Endothelial cell of umbilical vein (primary cell): ENCODE measurements at regions not wholly inside any gene's neighbourhood (a gene's known extent, or its start where the extent isn't known, plus 50 kb on each side); places are given as distances from the start of the nearest gene placed in this dataset.

Source experiments
- BruUV-seq: library from RNA; stranded (reverse); fragments of 400-500 nt; replicated peaks from 2 replicates; lab custom pipeline; 2021; lab: Mats Ljungman, UMichigan
- CTCF ChIA-PET: fragments of 300-600, 350-600 bp; sonication (Branson Sonifier 250); formaldehyde crosslinking; loops from one replicate; lab custom pipeline; 2021; ENCODE audit warnings: antibody characterized with exemption, inconsistent platforms; lab: Charles Lee
- POLR2A ChIA-PET: fragments of 300-600, 350-600 bp; sonication (Branson Sonifier 250); formaldehyde crosslinking; loops from one replicate; lab custom pipeline; 2021; ENCODE audit warnings: antibody characterized with exemption, inconsistent platforms; lab: Charles Lee
- DNase-seq: peaks from one replicate; pipeline ENCODE4 v3.0.0-alpha.2; 2011; ENCODE audit warnings: low read depth, low spot score
- FAIRE-seq: peaks from 2 replicates; lab custom pipeline; 2011; peaks lifted over from hg19 to GRCh38; lab: Jason Lieb, UNC
- H2AFZ ChIP-seq: 2 replicates; pipeline ENCODE4 v1.6.0; 2012; ENCODE audit warnings: low read depth, low read length, control low read depth, inconsistent platforms
- H3K27ac ChIP-seq: 2 replicates; pipeline ENCODE4 v1.5.1; 2011; ENCODE audit warnings: low read depth, mild to moderate bottlenecking, control low read depth, low read length, moderate library complexity; ENCODE audit not compliant: insufficient read depth
- H3K27me3 ChIP-seq, 2 experiments: 2 replicates each; pipeline versions ENCODE4 v1.6.0 to v1.6.1; 2011; ENCODE audit warnings: low read length in 2 of 2, mixed read lengths in 1 of 2; ENCODE audit not compliant: control insufficient read depth in 2 of 2, insufficient read depth in 2 of 2
- H3K36me3 ChIP-seq, 2 experiments: 2 replicates in 1 of 2; 3 replicates in 1 of 2; pipeline ENCODE4 v1.5.1; 2011; ENCODE audit warnings: low read length in 2 of 2, mild to moderate bottlenecking in 1 of 2, moderate library complexity in 1 of 2; ENCODE audit not compliant: control insufficient read depth in 2 of 2, insufficient read depth in 2 of 2; ENCODE audit errors: extremely low read depth in 1 of 2
- H3K4me1 ChIP-seq: 3 replicates; pipeline ENCODE4 v1.5.1; 2011; ENCODE audit warnings: mild to moderate bottlenecking, low read length; ENCODE audit not compliant: control insufficient read depth, insufficient read depth; ENCODE audit errors: extremely low read depth
- H3K4me2 ChIP-seq: 2 replicates; pipeline ENCODE4 v1.6.1; 2011; ENCODE audit warnings: low read length, control low read depth, mixed read lengths; ENCODE audit not compliant: insufficient read depth
- H3K4me3 ChIP-seq, 3 experiments: fragments of 200-600 bp in 1 of 3; sonication (generic), shearing (Covaris generic) in 1 of 3; replicated peaks in 1 of 3; 2 replicates each; pipeline ENCODE4 v1.5.1; 2011 to 2016; ENCODE audit warnings: control low read depth in 3 of 3, low read length in 3 of 3, mild to moderate bottlenecking in 2 of 3, inconsistent platforms in 1 of 3, low read depth in 1 of 3, moderate library complexity in 1 of 3; ENCODE audit not compliant: insufficient read depth in 1 of 3
- H3K79me2 ChIP-seq: 2 replicates; pipeline ENCODE4 v1.6.0; 2012; ENCODE audit warnings: low read length, inconsistent platforms; ENCODE audit not compliant: control insufficient read depth, insufficient read depth
- H3K9ac ChIP-seq: replicated peaks from 2 replicates; pipeline ENCODE3; 2011; ENCODE audit warnings: low read length, control low read depth; ENCODE audit not compliant: insufficient read depth; ENCODE audit errors: extremely low read depth
- H3K9me1 ChIP-seq: replicated peaks from 3 replicates; pipeline ENCODE4 v1.6.0; 2011; ENCODE audit warnings: mild to moderate bottlenecking, low read length; ENCODE audit not compliant: control insufficient read depth, insufficient read depth; ENCODE audit errors: extremely low read depth
- H3K9me3 ChIP-seq: replicated peaks from 2 replicates; pipeline ENCODE4 v1.5.1; 2012; ENCODE audit warnings: low read length, inconsistent platforms; ENCODE audit not compliant: control insufficient read depth, insufficient read depth
- H4K20me1 ChIP-seq: replicated peaks from 2 replicates; pipeline ENCODE3; 2011; ENCODE audit warnings: mild to moderate bottlenecking, low read length; ENCODE audit not compliant: control insufficient read depth, insufficient read depth; ENCODE audit errors: extremely low read depth
- CTCF ChIP-seq, 2 donors: IDR thresholded peaks; 1 replicate in 1 of 2; 2 replicates in 1 of 2; pipeline ENCODE4 v1.5.1; 2011; ENCODE audit warnings: low read length in 2 of 2, mild to moderate bottlenecking in 2 of 2, moderate library complexity in 2 of 2, control low read depth in 1 of 2, inconsistent platforms in 1 of 2, low read depth in 1 of 2; ENCODE audit not compliant: insufficient read depth in 1 of 2; ENCODE audit errors: extremely low read depth in 1 of 2
- EZH2 ChIP-seq: IDR thresholded peaks from 2 replicates; pipeline ENCODE4 v1.6.1; 2012; ENCODE audit warnings: borderline replicate concordance, low read depth, mild to moderate bottlenecking, moderate library complexity, low read length, inconsistent platforms; ENCODE audit not compliant: severe bottlenecking
- FOS ChIP-seq: IDR thresholded peaks from 2 replicates; pipeline ENCODE4 v1.6.1; 2011; ENCODE audit warnings: mild to moderate bottlenecking, low read length, moderate library complexity, borderline replicate concordance; ENCODE audit not compliant: insufficient read depth
- GATA2 ChIP-seq: IDR thresholded peaks from 2 replicates; pipeline ENCODE4 v1.7.0; 2011; ENCODE audit warnings: low read depth, mild to moderate bottlenecking, moderate library complexity, mixed read lengths, low read length; ENCODE audit not compliant: insufficient read length, insufficient read depth
- JUN ChIP-seq: IDR thresholded peaks from 2 replicates; pipeline ENCODE4 v1.6.1; 2011; ENCODE audit warnings: borderline replicate concordance, low read depth; ENCODE audit not compliant: insufficient read length, insufficient read depth
- MYC ChIP-seq: IDR thresholded peaks from one replicate; pipeline ENCODE4 v1.6.1; 2011; ENCODE audit warnings: mild to moderate bottlenecking, low read depth, low read length
- POLR2A ChIP-seq: IDR thresholded peaks from 2 replicates; pipeline ENCODE4 v1.6.1; 2012; ENCODE audit warnings: low read depth, mild to moderate bottlenecking, control low read depth, low read length
- POLR2AphosphoS5 ChIP-seq: IDR thresholded peaks from 2 replicates; pipeline ENCODE4 v1.6.1; 2012; ENCODE audit warnings: low read depth, mild to moderate bottlenecking, control low read depth, low read length, moderate library complexity; ENCODE audit not compliant: insufficient read depth
- dilution Hi-C: fragments of 300-500 bp; cut with MboI; formaldehyde crosslinking; loops from one replicate; pipeline ENCODE4 v1.15.0; 2019; ENCODE audit warnings: low sequenced_read_pairs; ENCODE audit not compliant: extremely low pct_ligation_motif_present
- intact Hi-C: fragments of 100-400 bp; cut with micrococcal nuclease; formaldehyde crosslinking; loops from one replicate; pipeline ENCODE4 v1.10.0; 2022
- TF ChIP-seq, protein P1 (sequence below): IDR thresholded peaks from 2 replicates; pipeline ENCODE4 v1.6.1; 2011; ENCODE audit not compliant: insufficient read depth, insufficient read length

DNA sequence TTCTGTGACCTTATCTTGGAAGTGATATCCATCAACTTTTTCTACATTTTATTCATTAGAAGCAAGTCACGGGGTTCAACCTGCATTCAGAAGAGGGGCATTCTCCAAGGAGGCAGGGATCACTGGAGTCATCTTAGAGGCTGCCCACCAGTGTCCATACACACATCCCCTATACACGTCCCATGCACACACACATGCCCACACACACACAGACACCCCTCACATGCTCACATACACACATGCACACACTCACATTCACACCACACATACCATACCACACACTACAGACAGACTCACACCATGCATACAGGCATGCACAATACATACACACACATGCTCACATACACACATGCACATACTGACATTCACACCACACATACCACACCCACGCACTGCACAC, 884.7 kb downstream of the TBC1D22A start:
- intact Hi-C loops (no loop called here), dilution Hi-C loops (no loop called here)
- no peak overlapping the region for H3K9ac ChIP-seq
- H3K27ac ChIP-seq: no peak overlapping the region
- ChIA-PET POLR2A (no interaction called here), CTCF (no interaction called here)
- no peak overlapping the region for H3K4me3 ChIP-seq
- no peak overlapping the region for H3K4me2 ChIP-seq
- H3K79me2 ChIP-seq: no peaks in the 10 kb centered on the region
- no peaks in the 10 kb centered on the region for H3K9me1 ChIP-seq
- DNase-seq (no peak), FAIRE-seq (no peak)
- H3K27me3 ChIP-seq: no peaks in the 10 kb centered on the region
- no peak overlapping the region for H2AFZ ChIP-seq
- TF ChIP-seq CTCF (IDR thresholded peaks at IDR 0.05; ENCODE audit: extremely low read depth in 1 of 2, insufficient read depth in 1 of 2, low read depth in 1 of 2, low read length in 2 of 2): no peak
- TF ChIP-seq, protein P1, sequence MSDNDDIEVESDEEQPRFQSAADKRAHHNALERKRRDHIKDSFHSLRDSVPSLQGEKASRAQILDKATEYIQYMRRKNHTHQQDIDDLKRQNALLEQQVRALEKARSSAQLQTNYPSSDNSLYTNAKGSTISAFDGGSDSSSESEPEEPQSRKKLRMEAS: no peak
- no peak for TF ChIP-seq FOS
- no peak for TF ChIP-seq POLR2A
- TF ChIP-seq GATA2: no peak
- TF ChIP-seq MYC: no peak
- no peak for TF ChIP-seq JUN
- no peak for TF ChIP-seq EZH2
- TF ChIP-seq POLR2AphosphoS5: no peak
- H3K4me1 ChIP-seq: no peaks in the 10 kb centered on the region
- H3K9me3 ChIP-seq: no peaks in the 10 kb centered on the region
- no TSS peak for BruUV-seq
- H3K36me3 ChIP-seq: no peaks in the 10 kb centered on the region
- H4K20me1 ChIP-seq: no peaks in the 10 kb centered on the region
